GM21526 (cell line): ENCODE measurements at regions not wholly inside any gene's neighbourhood (a gene's known extent, or its start where the extent isn't known, plus 50 kb on each side); places are given as distances from the start of the nearest gene placed in this dataset.
"Not testable (repeated sequence)": the region's sequence is repeated elsewhere in the genome, so short reads cannot be mapped to it uniquely, and the experiment has no call there.

Experiments used
- ATAC-seq: cut with Tn5 transposase; IDR thresholded peaks from one replicate; pipeline ENCODE4 v1.9.1; 2021; ENCODE audit warnings: moderate library complexity; ENCODE audit not compliant: unreplicated experiment, low FRiP score

DNA sequence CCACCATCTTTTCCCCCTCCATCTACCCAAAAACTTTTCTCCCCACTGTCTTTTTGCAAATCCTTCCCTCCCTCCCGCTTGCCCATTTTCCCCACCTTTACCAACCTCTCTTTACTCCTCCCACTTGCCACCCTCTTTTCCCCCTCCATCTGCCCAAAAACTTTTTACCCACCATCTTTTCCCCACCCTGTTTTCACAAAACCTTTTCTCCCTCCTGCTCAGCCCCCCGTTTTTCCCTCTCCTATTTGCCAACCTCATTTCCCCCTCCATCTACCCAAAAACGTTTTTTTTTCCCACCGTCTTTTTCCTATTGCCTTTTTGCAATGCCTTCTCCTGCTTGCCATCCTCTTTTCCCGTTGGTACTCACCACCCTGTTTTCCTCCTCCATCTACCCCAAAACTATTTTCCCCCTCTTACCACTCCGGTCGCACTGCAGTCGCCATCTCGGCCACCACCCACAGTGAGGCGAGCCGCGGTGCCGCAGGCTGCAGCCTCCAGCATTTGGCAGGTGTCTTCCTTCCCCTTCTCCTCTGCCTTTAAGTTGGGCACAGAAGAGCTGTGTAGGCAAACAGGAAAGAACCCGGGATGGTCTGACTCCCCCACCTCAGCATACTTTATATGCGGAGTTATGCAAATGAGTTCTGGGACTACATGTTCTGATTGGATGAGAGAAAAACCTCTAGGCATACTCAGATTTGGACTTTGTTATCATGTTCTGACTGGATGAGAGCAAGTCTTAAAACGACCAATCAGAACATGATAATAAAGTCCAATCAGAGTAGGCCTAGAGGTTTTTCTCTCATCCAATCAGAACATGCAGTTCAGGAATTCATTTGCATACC is 121.2 kb upstream of the VPREB1 start:
- no peak for ATAC-seq

DNA sequence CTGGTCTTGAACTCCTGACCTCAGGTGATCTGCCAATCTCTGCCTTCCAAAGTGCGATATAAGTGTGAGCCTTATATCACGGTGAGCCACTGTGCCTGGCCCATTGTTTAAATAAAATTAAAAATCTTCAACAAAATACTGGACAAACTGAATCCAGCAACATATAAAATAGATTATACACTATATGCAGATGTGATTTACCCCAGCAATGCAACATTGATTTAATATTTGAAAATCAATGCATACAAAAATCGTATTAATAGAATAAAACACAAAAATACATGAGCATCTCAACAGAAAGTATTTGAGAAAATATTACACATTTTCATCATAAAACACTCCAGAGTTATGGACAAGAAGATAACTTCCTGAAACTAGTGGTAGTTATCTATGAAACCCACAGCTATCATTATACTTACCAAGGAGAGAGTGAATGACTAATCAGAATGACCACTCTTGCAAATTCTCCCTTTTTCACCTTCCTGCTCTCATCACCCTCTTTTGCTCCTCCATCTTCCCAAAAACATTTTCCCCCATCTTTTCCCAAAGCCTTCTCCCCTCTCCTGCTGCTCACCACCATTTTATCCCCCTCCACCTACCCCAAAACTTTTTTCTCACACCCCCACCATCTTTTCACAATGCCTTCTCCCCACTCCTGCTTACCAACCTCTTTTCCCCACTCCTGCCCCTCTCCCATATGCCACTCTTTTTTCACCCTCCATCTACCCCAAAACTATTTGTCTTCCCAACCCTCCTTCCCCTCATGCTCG is 122.1 kb upstream of the VPREB1 start:
- ATAC-seq: no peak

DNA sequence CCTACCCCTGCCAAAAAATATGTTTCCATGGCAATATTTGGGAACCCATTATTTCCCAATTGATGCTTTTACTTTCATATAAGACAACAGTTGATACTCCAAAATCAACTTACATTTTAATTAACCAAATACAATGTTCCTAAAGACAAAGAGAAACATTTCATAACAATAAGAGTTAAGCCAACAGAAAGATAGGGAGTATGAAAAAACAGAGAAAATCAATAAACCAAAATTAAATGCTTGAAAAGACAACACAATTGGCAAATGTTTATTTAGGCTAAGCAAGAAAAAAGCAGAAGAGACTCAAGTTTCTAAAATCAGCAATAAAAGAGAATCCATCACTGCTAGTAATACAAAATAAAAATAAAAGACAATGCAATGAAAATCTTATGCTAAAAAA is 123.1 kb upstream of the VPREB1 start:
- no peak for ATAC-seq

DNA sequence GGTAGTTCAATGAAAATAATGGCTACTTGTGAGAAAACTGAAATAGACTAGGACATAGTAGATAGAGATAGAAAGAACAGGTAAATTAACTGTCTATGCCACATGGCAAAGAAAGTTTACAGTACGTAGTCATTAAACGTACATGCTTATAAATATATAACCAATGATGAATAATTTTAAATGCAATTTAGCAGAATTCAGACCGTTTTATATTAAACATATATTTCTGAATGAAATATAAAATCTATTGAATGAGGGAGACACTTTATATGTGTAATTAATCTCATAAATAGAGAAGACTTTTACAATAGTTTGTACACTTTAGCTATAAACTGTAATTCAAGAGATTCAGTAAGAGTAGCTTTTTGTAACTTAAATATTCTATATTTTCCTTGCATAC is 124.4 kb upstream of the VPREB1 start:
- ATAC-seq: no peak

DNA sequence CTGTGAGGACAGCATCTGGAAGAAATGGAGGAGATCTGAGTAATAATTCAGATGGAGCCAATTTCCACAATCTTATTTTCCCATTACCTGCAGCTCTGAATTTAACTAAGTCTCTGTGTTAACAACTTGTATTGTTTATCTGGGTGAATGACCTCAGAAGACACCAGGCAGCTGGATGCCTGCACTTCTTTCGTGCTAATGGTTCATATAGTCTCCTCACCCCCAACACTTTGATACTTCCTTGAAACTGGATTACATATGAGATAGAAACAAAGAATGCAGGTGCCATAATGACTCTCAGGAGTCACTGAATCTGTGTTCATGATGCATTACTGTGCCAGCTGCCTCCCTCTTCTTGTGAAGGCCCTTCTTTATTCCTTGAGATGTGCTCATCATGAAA is 125.6 kb upstream of the VPREB1 start:
- ATAC-seq: no peak

DNA sequence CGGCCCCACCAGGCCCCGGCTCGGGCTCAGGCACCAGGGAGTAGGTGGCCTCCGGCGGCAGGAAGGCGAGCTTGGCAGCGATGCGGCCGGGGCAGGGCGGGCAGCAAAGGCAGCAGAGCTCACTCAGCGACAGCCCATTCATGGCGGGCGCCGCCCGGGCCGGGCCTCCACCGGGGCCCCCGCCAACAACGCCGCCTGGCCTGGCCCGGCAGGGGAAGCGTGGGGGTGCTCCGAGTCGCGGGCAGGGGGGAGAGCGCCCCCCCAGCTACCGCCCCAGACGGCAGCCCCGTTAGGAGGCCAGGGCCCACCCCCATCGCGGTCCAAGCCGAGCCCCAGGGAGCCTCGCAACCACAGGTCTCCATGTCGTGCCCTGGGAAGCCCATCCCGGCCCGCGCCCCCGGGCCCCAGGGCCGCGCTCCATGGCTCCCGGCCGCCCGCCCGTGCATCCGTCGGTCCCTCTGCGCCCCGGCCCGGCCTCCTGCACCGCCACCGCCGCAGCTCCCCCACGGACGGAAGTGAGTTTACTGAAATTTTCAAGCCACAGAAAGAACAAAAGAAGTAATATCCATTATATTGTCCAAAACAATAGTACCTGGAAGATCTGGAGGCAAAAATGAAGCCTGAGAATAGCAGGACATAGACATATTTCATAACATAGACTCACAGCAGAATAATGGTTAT is 126.6 kb upstream of the VPREB1 start:
- not testable (repeated sequence) for ATAC-seq

DNA sequence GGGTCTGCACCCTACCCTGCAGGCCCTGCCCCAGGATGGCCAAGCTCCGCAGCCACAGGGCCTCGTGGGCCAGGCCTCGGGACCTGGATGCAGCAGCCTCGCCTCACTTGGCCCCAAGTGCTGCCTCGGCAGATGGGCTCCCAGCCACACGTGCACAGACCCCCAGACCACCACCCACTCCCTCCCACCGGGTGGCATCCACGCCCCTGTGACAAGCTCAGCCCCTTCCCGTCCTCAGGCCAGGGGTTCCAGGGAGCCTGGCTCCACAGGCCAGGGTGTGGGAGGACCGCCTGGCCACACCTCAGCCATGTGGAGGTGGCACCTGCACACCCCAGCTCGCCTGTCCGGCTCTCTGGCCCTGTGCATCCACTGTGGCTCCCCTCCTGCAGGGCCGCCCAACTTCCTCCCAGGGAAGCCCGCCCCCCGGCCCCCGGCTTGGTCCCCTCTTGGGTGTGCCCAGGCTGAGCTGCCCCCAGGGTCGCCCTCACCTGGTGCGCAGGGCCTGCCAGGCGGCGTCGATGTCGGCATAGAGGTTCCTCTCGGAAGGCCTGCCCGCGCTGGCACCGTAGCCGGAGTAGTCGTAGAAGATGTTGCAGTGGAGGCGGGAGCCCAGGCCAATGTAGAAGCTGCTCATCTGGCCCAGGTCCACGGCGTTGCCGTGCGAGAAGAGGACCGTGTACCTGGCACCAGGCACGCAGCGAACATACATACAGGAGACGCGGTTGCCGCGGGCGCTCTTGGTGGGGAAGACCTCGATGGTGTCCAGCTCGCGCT is 127.4 kb upstream of the VPREB1 start:
- ATAC-seq: not testable (repeated sequence)

DNA sequence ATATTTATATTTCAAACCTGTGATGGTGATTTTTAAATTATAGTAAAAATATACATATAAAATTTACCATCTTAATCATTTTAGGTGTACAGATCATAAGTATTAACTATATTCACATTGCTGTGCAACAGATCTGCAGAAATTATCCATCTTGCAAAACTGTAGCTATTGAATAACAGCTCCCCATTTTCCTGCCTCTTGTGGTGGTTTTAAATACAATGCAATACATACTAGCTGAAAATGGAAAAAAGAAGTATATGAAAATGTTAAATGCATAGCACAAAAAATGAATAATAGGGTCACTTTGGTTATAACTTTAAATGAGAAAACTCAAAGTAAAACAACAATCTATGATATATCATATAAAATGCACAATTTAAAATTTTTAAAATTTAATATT is 130.9 kb upstream of the VPREB1 start:
- ATAC-seq: no peak

DNA sequence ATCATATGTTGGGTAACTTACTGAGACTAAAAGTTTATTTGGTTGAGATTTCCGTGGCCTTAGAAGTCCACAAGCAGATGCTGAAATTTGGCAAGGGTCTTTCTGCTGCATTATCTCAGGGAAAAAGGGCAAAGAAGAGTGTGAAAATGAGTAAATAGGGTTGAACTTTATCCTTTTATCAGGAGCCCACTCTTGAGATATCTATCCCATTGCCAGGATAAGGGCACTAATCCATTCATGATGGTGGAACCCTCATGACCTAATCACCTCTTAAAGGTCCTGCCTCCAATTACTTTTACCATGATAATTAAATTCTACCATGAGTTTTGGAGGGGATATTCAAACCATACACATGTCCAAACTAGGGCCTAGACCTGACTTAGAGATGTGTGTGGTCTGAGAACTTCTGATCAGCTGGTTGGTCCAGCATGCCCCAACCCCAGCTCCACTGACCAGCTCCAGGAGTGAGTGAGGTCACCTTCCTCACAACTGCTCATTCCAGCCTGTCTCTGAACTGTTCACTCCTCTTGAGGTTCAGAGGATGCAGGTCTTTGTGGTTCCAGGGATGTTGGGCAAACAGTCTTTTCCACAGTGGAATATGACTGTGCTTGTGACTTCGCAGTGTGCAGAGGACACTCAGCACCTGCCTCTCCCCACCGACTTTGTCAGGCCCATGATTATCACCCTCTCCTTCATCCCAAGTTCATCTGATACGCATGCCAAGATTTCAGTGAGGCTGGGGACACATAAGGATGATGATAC is 130.1 kb upstream of the TOP3B start:
- no peak for ATAC-seq

DNA sequence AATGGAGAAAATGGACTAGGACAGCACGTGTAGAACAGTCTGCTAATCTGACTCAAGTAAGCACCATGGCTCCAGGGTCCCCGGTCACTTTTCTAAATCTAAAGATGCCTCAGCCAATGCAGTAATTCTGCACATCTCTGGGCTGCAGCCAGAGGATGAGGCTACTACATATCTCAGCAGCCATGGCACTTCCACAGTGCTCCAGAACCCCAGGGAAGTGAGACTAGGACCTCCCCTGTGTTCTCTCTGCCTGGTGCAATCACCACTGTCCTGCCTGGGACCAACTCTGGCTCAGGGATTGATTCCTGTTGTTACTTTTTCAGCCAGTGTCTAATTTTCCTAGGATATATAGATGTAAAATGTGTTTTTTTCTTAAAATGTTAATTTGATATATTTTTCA is 129.4 kb upstream of the TOP3B start:
- no peak for ATAC-seq

DNA sequence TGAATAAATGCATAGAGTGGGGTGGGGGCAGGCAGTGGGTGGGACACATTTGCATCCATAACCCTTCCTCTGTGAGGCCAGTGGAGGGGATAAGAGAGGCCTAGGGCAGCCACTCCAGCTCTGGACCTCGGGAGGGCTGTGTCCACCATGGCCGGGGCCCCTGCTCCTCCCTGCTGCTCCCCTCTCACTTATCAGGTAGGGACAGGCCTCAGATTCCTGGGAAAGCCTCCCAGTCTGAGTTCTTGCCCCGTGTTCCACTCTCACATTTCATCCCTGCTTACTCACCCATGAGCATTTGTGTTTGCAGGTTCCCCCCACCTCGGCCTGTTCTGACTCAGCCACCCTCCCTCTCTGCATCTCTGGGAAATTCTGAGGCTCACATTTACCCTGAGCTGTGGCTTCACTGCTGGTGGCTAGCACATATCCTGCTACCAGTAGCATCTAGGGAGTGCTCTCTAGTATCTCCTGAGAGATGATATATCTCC is 128.7 kb upstream of the TOP3B start:
- ATAC-seq: peak; percentile 45

DNA sequence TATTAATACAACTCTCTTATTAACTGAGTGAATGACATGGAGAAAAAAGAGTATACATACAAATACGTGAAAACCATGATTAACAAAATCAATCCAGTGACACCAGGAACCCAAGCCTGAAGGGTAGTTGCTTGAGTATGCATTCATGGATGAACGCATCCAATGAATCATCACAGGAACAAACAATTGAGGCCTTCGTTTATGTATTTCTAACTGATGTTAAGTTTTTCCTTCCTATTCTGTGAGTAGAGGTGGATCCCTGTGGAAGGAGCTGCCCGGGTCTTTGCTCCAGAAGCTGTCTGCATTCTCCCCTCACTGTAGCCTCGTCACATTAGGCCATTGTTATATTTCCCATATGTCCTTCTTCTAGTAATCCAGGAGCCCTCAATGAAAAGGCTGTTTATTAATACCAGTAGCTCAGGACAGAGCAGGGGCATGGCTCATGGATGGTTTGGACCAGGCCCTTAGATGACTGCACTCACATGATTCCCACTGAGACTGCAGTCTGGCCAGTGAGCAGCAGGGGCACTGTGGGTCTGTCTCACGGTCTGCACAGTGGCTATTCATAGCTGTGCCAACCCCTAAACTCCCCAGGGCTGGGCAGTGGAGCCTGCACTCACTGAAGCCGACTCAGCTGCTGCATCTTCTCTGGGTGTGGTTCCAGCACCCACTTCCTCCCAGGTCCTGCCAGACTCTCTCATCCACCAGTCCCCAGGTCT is 128.1 kb upstream of the TOP3B start:
- ATAC-seq: peak; percentile 82

DNA sequence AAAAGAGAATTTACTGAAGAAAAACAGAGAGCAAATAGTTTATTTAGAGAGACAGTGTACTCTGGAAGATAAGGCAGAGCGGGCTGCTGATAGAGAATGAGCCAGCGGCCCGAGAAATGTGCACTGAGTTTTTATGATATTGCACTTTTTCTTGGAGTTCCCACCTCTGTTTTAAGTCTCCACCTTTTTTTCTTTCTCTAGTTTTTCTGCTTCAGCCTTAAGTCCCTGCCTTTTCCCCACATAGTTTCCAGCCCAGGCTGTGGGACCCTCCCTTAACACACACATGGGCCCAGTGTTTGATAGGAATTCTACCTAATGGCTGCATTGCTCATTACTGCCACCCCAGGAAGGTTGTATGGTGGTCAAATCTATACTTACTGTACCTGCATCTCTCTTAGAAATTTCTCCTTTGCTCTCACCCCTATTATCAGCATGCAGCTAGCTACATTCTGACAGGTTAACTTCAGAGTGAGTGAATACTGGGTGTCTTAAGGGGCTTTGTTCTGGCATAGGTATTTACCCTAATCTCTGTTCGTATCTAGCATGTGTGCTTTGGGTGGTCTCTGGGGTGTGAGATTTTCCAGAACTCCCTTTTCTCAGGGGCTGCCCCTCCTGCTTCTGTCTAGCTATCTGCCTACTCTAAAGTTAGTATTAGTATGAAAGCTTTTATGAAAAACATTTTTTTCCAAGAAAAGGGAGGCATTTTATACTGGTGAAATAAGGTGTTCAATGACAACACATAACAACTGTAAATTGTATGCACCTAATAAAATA is 127.3 kb upstream of the TOP3B start:
- ATAC-seq: no peak

DNA sequence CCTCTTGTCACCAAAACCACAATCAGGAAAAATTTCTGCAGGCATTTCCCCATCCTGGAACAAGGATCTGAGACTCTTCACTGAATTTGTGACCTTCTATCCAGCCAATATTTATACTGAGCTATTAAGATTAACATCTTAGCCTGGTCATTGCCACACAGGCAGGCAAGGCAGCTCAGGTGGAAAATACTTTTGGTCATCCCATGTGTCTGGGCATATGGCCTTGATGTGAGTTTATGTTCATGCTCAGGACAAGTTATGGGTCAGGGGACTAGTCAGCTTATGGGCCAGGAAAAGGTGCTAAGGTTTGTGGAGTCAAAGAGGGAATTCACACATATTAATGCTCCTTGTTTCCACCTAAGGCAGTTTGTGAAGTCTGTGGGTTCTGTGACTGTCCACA is 124.3 kb upstream of the TOP3B start:
- no peak for ATAC-seq

DNA sequence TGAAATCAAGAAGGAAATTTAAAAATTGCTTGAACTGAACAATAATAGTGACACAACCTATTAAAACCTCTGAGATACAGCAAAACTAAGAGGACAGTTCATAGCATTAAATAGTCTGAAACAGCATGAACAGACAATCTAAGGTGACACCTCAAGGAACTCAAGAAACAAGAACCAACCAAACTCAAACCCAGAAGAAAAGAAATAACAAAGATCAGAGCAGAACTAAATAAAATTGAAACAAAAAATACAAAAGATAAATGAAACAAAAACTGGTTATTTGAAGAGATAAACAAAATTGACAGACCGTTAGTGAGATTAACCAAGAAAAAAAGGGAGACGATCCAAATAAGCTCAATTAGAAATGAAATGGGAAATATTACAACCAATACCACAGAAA is 122.8 kb upstream of the TOP3B start:
- no peak for ATAC-seq

DNA sequence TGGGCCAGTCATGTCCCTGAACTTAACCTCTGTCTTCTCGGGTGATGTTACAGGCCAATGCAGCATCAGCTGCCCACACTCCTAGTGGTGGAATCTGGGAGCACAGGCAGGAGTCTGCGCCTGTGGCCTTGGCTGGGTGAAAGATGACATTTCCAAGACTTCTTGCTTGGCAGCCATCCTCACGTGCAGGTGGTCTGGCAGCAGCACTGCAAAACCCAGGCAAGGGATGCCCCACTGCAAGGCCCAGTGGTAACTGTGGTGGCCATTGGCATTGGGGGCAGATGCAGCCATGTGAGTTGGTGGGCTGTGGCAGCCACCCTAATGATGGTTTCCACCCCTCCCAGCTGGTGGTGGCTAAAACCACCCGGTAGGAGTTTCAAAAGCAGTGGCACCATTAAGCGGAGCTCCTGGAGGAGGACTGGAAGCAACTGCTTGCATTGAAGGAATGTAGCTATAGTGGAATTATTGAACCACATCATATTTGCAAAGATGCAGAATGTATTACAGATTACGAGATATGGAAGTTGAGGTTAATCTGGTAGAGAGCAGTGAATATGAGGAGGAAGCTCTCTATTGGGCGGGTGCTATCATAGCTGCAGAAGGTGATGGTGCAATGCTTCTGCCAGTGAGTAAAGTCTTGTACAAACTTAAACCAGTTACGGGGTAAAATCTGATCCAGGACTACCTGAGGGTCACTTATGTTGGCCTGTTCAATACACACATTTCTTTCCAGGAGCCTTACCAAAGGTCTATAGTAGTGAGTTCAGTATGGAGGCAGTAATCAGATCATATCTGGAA is 120.7 kb upstream of the TOP3B start:
- ATAC-seq: no peak
